ENCODE measurements at regions not wholly inside any gene's neighbourhood (a gene's known extent, or its start where the extent isn't known, plus 50 kb on each side); places are given as distances from the start of the nearest gene placed in this dataset.
A peak's percentile ranks its signal among the peaks of the same experiment; 100 is the strongest.

DNA sequence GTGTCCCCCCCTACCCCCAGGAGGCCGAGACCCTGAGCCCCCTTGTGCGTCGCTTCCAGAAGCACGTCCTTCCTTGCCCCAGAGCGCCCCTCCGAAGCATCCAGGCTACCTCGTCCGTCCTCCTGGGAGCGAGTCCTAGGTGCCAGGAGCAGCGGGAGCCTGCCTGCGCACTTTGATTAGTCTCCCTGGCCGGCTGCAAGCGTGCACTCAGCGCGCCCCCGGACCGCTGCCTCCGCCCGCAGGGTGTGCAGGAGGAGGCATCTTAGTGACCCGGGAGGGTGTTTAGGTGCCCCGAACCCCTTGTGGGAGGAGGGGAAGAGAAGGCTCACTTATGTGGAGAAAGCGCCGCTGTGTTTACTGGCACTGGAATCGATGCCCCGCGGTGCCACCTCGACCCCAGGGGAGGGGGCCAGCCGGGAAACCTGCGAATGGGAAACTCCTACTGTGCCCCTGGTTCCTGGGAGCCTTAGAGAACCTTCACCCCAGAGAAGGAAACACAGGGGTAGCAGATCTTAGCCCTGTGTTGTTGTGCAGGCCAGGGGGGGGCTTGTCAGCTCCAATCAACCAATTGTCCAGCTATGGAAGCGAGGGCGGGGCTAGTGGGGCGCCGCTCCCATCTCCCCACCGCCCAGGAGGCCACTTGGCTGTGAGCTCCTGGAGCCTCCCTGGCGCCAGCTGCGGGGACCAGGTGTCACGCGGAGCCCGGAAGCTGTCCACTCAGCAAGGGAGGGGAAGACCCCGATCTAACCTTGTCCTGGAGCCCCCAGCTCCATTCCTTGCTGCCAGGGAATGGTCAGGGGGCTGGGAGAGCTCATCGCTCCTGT is 922.8 kb upstream of the EEF2KMT start:
- DNase-seq (ENCODE audit: low read depth in 2 of 2), result peak in 1 of 2 donors; percentile 12
- no peaks in the 10 kb centered on the region for H3K79me2 ChIP-seq (ENCODE audit: control insufficient read depth, insufficient read depth, low read length)
- H3K9me3 ChIP-seq (ENCODE audit: control insufficient read depth, insufficient read depth, low read depth, low read length), result no peaks in the 10 kb centered on the region
- H2AFZ ChIP-seq (ENCODE audit: low read length), result no peak overlapping the region
- H3K36me3 ChIP-seq (ENCODE audit: control insufficient read depth, insufficient read depth, low read length), result no peaks in the 10 kb centered on the region
- H3K4me1 ChIP-seq (ENCODE audit: control insufficient read depth, extremely low read depth, insufficient read depth, low read length), result no peaks in the 10 kb centered on the region
- no peak overlapping the region for H3K4me2 ChIP-seq (ENCODE audit: extremely low read depth, insufficient read depth, low read length)
- H4K20me1 ChIP-seq (ENCODE audit: control insufficient read depth, extremely low read depth, insufficient read depth, low read length), result no peaks in the 10 kb centered on the region
- no peak overlapping the region for H3K9ac ChIP-seq (ENCODE audit: insufficient read depth, low read length)
- no peak overlapping the region for H3K27ac ChIP-seq (ENCODE audit: insufficient read depth, low read length)
- H3K4me3 ChIP-seq (replicated peaks in 1 of 4; ENCODE audit: control extremely low read depth in 1 of 4, insufficient read depth in 1 of 4, low read depth in 3 of 4, low read length in 4 of 4), result no peak overlapping the region
- no peak for TF ChIP-seq EZH2 (IDR thresholded peaks at IDR 0.05; ENCODE audit: low read length, missing control alignments)
- TF ChIP-seq, protein P1, sequence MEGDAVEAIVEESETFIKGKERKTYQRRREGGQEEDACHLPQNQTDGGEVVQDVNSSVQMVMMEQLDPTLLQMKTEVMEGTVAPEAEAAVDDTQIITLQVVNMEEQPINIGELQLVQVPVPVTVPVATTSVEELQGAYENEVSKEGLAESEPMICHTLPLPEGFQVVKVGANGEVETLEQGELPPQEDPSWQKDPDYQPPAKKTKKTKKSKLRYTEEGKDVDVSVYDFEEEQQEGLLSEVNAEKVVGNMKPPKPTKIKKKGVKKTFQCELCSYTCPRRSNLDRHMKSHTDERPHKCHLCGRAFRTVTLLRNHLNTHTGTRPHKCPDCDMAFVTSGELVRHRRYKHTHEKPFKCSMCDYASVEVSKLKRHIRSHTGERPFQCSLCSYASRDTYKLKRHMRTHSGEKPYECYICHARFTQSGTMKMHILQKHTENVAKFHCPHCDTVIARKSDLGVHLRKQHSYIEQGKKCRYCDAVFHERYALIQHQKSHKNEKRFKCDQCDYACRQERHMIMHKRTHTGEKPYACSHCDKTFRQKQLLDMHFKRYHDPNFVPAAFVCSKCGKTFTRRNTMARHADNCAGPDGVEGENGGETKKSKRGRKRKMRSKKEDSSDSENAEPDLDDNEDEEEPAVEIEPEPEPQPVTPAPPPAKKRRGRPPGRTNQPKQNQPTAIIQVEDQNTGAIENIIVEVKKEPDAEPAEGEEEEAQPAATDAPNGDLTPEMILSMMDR (conservative IDR thresholded peaks at IDR 0.05 in 1 of 2, IDR thresholded peaks at IDR 0.05 in 1 of 2; ENCODE audit: low read depth in 1 of 2, low read length in 2 of 2), result no peak
- H3K27me3 ChIP-seq (ENCODE audit: control insufficient read depth, insufficient read depth, low read length), result no peaks in the 10 kb centered on the region

GRCh38 chr16:6019490-6019991 is 921.9 kb upstream of the EEF2KMT start:
- Histone ChIP-seq H2AFZ (ENCODE audit: low read length) (no peak overlapping the region), H3K9ac (ENCODE audit: insufficient read depth, low read length) (no peak overlapping the region), H3K27me3 (ENCODE audit: control insufficient read depth, insufficient read depth, low read length) (no peaks in the 10 kb centered on the region), H4K20me1 (ENCODE audit: control insufficient read depth, extremely low read depth, insufficient read depth, low read length) (no peaks in the 10 kb centered on the region), H3K4me3 (replicated peaks in 1 of 4; ENCODE audit: control extremely low read depth in 1 of 4, insufficient read depth in 1 of 4, low read depth in 3 of 4, low read length in 4 of 4) (no peak overlapping the region), H3K4me2 (ENCODE audit: extremely low read depth, insufficient read depth, low read length) (no peak overlapping the region), H3K4me1 (ENCODE audit: control insufficient read depth, extremely low read depth, insufficient read depth, low read length) (no peaks in the 10 kb centered on the region), H3K27ac (ENCODE audit: insufficient read depth, low read length) (no peak overlapping the region), H3K9me3 (ENCODE audit: control insufficient read depth, insufficient read depth, low read depth, low read length) (no peaks in the 10 kb centered on the region), H3K79me2 (ENCODE audit: control insufficient read depth, insufficient read depth, low read length) (no peaks in the 10 kb centered on the region), H3K36me3 (ENCODE audit: control insufficient read depth, insufficient read depth, low read length) (no peaks in the 10 kb centered on the region)
- peak in 1 of 2 donors; percentile 1 for DNase-seq (ENCODE audit: low read depth in 2 of 2)
- TF ChIP-seq, protein P1 (conservative IDR thresholded peaks at IDR 0.05 in 1 of 2, IDR thresholded peaks at IDR 0.05 in 1 of 2; ENCODE audit: low read depth in 1 of 2, low read length in 2 of 2), result no peak
- TF ChIP-seq EZH2 (IDR thresholded peaks at IDR 0.05; ENCODE audit: low read length, missing control alignments), result no peak

- Histone ChIP-seq H2AFZ (ENCODE audit: low read length) (no peak overlapping the region), H3K9me3 (ENCODE audit: control insufficient read depth, insufficient read depth, low read depth, low read length) (no peaks in the 10 kb centered on the region), H3K4me2 (ENCODE audit: extremely low read depth, insufficient read depth, low read length) (no peak overlapping the region), H4K20me1 (ENCODE audit: control insufficient read depth, extremely low read depth, insufficient read depth, low read length) (no peaks in the 10 kb centered on the region), H3K4me1 (ENCODE audit: control insufficient read depth, extremely low read depth, insufficient read depth, low read length) (no peaks in the 10 kb centered on the region), H3K36me3 (ENCODE audit: control insufficient read depth, insufficient read depth, low read length) (no peaks in the 10 kb centered on the region), H3K27me3 (ENCODE audit: control insufficient read depth, insufficient read depth, low read length) (no peaks in the 10 kb centered on the region), H3K27ac (ENCODE audit: insufficient read depth, low read length) (no peak overlapping the region), H3K9ac (ENCODE audit: insufficient read depth, low read length) (no peak overlapping the region), H3K79me2 (ENCODE audit: control insufficient read depth, insufficient read depth, low read length) (no peaks in the 10 kb centered on the region), H3K4me3 (replicated peaks in 1 of 4; ENCODE audit: control extremely low read depth in 1 of 4, insufficient read depth in 1 of 4, low read depth in 3 of 4, low read length in 4 of 4) (no peak overlapping the region)
- TF ChIP-seq, protein P1 (conservative IDR thresholded peaks at IDR 0.05 in 1 of 2, IDR thresholded peaks at IDR 0.05 in 1 of 2; ENCODE audit: low read depth in 1 of 2, low read length in 2 of 2), result no peak
- no peak for TF ChIP-seq EZH2 (IDR thresholded peaks at IDR 0.05; ENCODE audit: low read length, missing control alignments)
- DNase-seq (ENCODE audit: low read depth in 2 of 2), result peak in 1 of 2 donors; percentile 6
Measured at GRCh38 chr16:6018848-6019489, 921.4 kb upstream of the EEF2KMT start.

All from fibroblast of lung (primary cell).